Right lobe of liver (tissue), 4 donors: ENCODE measurements at regions not wholly inside any gene's neighbourhood (a gene's known extent, or its start where the extent isn't known, plus 50 kb on each side); places are given as distances from the start of the nearest gene placed in this dataset.

ENCODE experiments used
- POLR2A ChIP-seq: fragments of 450-650 bp; IDR thresholded peaks from one replicate; pipeline ENCODE4 v1.6.1; 2017; ENCODE audit warnings: antibody characterized with exemption, mild to moderate bottlenecking
- TF ChIP-seq, protein P1 (sequence below), 4 donors: fragments of 200-600 bp in 3 of 4; fragments of 450-650 bp in 1 of 4; IDR thresholded peaks; one replicate each; pipeline versions ENCODE4 v1.5.1 to v1.8.0; 2016 to 2022; ENCODE audit warnings: antibody characterized with exemption in 4 of 4, mild to moderate bottlenecking in 2 of 4
- donor health status: DM: no; HTN: no; CAD: no.
- donor health status: DM: no; HTN: no; CAD: no.
- donor health status: DM: no; HTN: yes; CAD: no.

DNA sequence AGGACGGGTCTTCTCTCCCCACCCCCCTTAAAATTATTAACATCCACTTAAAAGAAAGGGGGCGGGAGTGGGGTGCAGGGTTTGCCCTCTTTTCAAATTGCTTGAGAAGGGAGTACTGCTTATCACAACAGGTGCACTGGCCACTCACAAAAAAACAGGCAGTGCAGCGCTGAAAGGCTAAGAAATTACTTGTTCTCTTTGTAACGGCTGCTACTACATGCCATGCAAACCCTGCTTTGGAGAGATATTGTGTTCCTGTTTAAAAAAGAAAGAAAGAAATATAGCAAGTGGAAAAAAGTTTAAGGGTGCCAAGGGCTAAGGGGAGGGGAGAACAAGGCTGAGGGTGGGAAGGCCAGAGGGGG lies 312.7 kb upstream of the JARID2 start:
- TF ChIP-seq, protein P1, sequence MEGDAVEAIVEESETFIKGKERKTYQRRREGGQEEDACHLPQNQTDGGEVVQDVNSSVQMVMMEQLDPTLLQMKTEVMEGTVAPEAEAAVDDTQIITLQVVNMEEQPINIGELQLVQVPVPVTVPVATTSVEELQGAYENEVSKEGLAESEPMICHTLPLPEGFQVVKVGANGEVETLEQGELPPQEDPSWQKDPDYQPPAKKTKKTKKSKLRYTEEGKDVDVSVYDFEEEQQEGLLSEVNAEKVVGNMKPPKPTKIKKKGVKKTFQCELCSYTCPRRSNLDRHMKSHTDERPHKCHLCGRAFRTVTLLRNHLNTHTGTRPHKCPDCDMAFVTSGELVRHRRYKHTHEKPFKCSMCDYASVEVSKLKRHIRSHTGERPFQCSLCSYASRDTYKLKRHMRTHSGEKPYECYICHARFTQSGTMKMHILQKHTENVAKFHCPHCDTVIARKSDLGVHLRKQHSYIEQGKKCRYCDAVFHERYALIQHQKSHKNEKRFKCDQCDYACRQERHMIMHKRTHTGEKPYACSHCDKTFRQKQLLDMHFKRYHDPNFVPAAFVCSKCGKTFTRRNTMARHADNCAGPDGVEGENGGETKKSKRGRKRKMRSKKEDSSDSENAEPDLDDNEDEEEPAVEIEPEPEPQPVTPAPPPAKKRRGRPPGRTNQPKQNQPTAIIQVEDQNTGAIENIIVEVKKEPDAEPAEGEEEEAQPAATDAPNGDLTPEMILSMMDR (IDR thresholded peaks at IDR 0.05): no peak
- no peak for TF ChIP-seq POLR2A
